Suprapubic skin (tissue), 3 donors: ENCODE measurements at regions not wholly inside any gene's neighbourhood (a gene's known extent, or its start where the extent isn't known, plus 50 kb on each side); places are given as distances from the start of the nearest gene placed in this dataset.

ENCODE experiments used
- CTCF ChIP-seq, 2 donors: fragments of 200-600 bp in 1 of 2; fragments of 450-650 bp in 1 of 2; sonication (generic) in 1 of 2; IDR thresholded peaks; one replicate each; pipeline ENCODE4 v1.5.1; 2016 to 2019; ENCODE audit warnings: antibody characterized with exemption in 2 of 2, mild to moderate bottlenecking in 1 of 2, moderate library complexity in 1 of 2
- POLR2A ChIP-seq, 2 donors: fragments of 450-650 bp; IDR thresholded peaks; one replicate each; pipeline ENCODE4 v1.6.1; 2017; ENCODE audit warnings: antibody characterized with exemption in 2 of 2, mild to moderate bottlenecking in 2 of 2, moderate library complexity in 2 of 2

GRCh38 chr13:48790199-48790598, 136.5 kb downstream of the CYSLTR2 start:
- TF ChIP-seq POLR2A (IDR thresholded peaks at IDR 0.05) (no peak), CTCF (IDR thresholded peaks at IDR 0.05) (no peak)
